WTC11 (cell line): ENCODE measurements at regions not wholly inside any gene's neighbourhood (a gene's known extent, or its start where the extent isn't known, plus 50 kb on each side); places are given as distances from the start of the nearest gene placed in this dataset.

ENCODE experiments used
- ATAC-seq: fragments of 200-7000 bp; cut with Tn5 transposase; 2 replicates; pipeline ENCODE4 v1.10.0; 2021; ENCODE audit warnings: mild to moderate bottlenecking, moderate library complexity
- CTCF ChIA-PET: fragments of 300-600 bp; sonication (Branson Sonifier 250); formaldehyde crosslinking; loops from one replicate; lab custom pipeline; 2021; ENCODE audit warnings: antibody characterized with exemption; lab: Charles Lee
- POLR2A ChIA-PET: fragments of 350-600 bp; sonication (Branson Sonifier 250); formaldehyde crosslinking; loops from one replicate; lab custom pipeline; 2021; ENCODE audit warnings: antibody characterized with exemption; lab: Charles Lee
- DNase-seq: peaks from one replicate; pipeline ENCODE4 v3.0.0; 2021; ENCODE audit warnings: low spot score
- H3K27ac Mint-ChIP-seq: 2 replicates; pipeline ENCODE4 v1.8.0; 2021; ENCODE audit warnings: mixed read lengths
- H3K27me3 Mint-ChIP-seq: 2 replicates; pipeline ENCODE4 v1.8.0; 2021; ENCODE audit warnings: low read depth, mild to moderate bottlenecking, moderate library complexity, mixed read lengths
- H3K36me3 Mint-ChIP-seq: 2 replicates; pipeline ENCODE4 v1.8.0; 2021; ENCODE audit warnings: mixed read lengths
- H3K4me1 Mint-ChIP-seq: 2 replicates; pipeline ENCODE4 v1.8.0; 2022; ENCODE audit warnings: mixed read lengths
- H3K4me3 Mint-ChIP-seq: 2 replicates; pipeline ENCODE4 v1.8.0; 2021; ENCODE audit warnings: mild to moderate bottlenecking, moderate library complexity, mixed read lengths
- H3K9me3 Mint-ChIP-seq: 2 replicates; pipeline ENCODE4 v1.8.0; 2021; ENCODE audit warnings: mixed read lengths
- CREB1 ChIP-seq: sonication (generic); formaldehyde crosslinking; IDR thresholded peaks from 2 replicates; pipeline ENCODE4 v1.8.0; 2023; ENCODE audit warnings: mild to moderate bottlenecking, missing genetic modification reagents
- E2F5 ChIP-seq: sonication (generic); formaldehyde crosslinking; IDR thresholded peaks from 2 replicates; pipeline ENCODE4 v1.8.1; 2022; ENCODE audit warnings: mild to moderate bottlenecking, moderate library complexity, missing genetic modification reagents
- GTF2I ChIP-seq: fragments of 250-450 bp; sonication (Bioruptor Pico); conservative IDR thresholded peaks from 2 replicates; pipeline ENCODE4 v1.4.0; 2021; ENCODE audit warnings: mild to moderate bottlenecking
- IRF2 ChIP-seq: sonication (generic); formaldehyde crosslinking; IDR thresholded peaks from 2 replicates; pipeline ENCODE4 v1.8.0; 2022; ENCODE audit warnings: low read depth, missing genetic modification reagents, borderline replicate concordance
- NFE2L1 ChIP-seq: sonication (generic); formaldehyde crosslinking; IDR thresholded peaks from 2 replicates; pipeline ENCODE4 v1.8.1; 2023; ENCODE audit warnings: missing genetic modification reagents
- RORB ChIP-seq: fragments of 250-450 bp; sonication (Bioruptor Pico); IDR thresholded peaks from 2 replicates; pipeline ENCODE4 v1.9.0; 2021; ENCODE audit warnings: mild to moderate bottlenecking
- SMAD3 ChIP-seq: sonication (generic); formaldehyde crosslinking; IDR thresholded peaks from 2 replicates; pipeline ENCODE4 v1.8.0; 2022; ENCODE audit warnings: missing genetic modification reagents, mild to moderate bottlenecking, borderline replicate concordance
- SP1 ChIP-seq: sonication (generic); formaldehyde crosslinking; conservative IDR thresholded peaks from 2 replicates; pipeline ENCODE4 v1.8.1; 2022; ENCODE audit warnings: missing genetic modification reagents
- TEAD1 ChIP-seq: sonication (generic); formaldehyde crosslinking; IDR thresholded peaks from 2 replicates; pipeline ENCODE4 v1.8.0; 2022; ENCODE audit warnings: mild to moderate bottlenecking, missing genetic modification reagents
- ZNF121 ChIP-seq: sonication (generic); formaldehyde crosslinking; IDR thresholded peaks from 2 replicates; pipeline ENCODE4 v1.8.0; 2023; ENCODE audit warnings: missing genetic modification reagents
- TF ChIP-seq, protein P1 (sequence below): sonication (generic); formaldehyde crosslinking; IDR thresholded peaks from 2 replicates; pipeline ENCODE4 v1.8.0; 2022; ENCODE audit warnings: mild to moderate bottlenecking, missing genetic modification reagents
- TF ChIP-seq, protein P2 (sequence below): fragments of 250-450 bp; sonication (Bioruptor Pico); IDR thresholded peaks from 2 replicates; pipeline ENCODE4 v1.8.0; 2021; ENCODE audit warnings: mild to moderate bottlenecking
- TF ChIP-seq, protein P3 (sequence below): fragments of 250-450 bp; sonication (Bioruptor Pico); IDR thresholded peaks from 2 replicates; pipeline ENCODE4 v1.9.0; 2021; ENCODE audit warnings: mild to moderate bottlenecking, borderline replicate concordance
- TF ChIP-seq, protein P4 (sequence below): sonication (generic); formaldehyde crosslinking; IDR thresholded peaks from 2 replicates; pipeline ENCODE4 v1.8.1; 2022; ENCODE audit warnings: mild to moderate bottlenecking, missing genetic modification reagents, moderate library complexity, borderline replicate concordance

DNA sequence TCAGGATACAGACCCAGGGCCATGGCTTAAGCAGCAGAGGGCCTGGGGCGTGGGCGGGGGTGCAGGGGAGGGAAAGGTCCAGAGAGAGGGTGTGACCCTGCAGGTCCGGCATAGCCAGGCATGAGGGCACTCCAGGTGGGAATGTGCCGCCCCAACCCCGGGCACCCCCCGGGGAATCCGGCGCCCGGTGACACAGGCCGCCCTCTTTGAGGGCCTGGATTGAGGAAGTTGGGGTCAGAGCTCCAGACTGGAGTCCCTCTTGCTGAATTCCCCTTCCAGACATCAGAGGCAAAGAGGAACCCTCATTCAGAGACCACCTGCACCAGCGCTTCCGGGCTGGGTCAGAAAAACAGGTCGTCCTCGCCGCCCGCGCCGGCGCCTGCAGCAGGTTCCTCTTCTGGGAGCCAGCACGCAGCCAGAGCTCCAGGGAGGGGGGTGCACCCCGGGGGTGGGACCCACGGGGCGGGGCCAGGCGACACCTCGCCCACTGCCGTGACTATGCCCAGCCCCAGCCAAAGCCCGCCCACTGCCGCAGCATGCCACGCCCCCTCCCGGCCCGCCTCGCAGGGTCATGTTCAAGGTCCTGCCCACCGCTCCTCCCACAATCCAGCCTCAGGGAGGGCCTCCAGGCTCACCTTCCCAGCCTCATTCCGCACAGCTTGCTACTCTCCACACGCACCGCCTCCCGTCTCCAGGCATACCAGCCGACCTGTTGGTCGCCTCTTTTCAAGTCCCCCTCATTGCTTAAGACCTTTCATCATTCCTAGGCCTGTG is 98.3 kb upstream of the ID2 start:
- DNase-seq (peak; percentile 99), ATAC-seq (peak; percentile 94)
- H3K27me3 Mint-ChIP-seq, result no peaks in the 10 kb centered on the region; the same call in none of the 2 replicates
- no peaks in the 10 kb centered on the region for H3K9me3 Mint-ChIP-seq
- H3K4me1 Mint-ChIP-seq, result peaks cover 53% of the 10 kb centered on the region
- H3K27ac Mint-ChIP-seq, result peak overlapping the region; percentile 86
- ChIA-PET CTCF (interaction anchor here (0.7 to 2.5 kb wide), 6 partner anchors 10 to 299 kb away, joined by 3 to 10 read pairs (median 4); no protein-coding TSS in a partner anchor), POLR2A (interaction anchor here (0.9 to 1.5 kb wide), 7 partner anchors 10 to 101 kb away, joined by 3 to 7 read pairs (median 5); partner anchors contain the start of gene ID2)
- TF ChIP-seq TEAD1, result 0 out of 2 replicates have a peak, but pooled peaks have one; percentile 17
- TF ChIP-seq, protein P1, sequence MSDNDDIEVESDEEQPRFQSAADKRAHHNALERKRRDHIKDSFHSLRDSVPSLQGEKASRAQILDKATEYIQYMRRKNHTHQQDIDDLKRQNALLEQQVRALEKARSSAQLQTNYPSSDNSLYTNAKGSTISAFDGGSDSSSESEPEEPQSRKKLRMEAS (CRISPR knock-in tag), result peak; percentile 52; the same call in 1 of the 2 replicates
- no peak for TF ChIP-seq RORB (CRISPR knock-in tag)
- TF ChIP-seq, protein P2, sequence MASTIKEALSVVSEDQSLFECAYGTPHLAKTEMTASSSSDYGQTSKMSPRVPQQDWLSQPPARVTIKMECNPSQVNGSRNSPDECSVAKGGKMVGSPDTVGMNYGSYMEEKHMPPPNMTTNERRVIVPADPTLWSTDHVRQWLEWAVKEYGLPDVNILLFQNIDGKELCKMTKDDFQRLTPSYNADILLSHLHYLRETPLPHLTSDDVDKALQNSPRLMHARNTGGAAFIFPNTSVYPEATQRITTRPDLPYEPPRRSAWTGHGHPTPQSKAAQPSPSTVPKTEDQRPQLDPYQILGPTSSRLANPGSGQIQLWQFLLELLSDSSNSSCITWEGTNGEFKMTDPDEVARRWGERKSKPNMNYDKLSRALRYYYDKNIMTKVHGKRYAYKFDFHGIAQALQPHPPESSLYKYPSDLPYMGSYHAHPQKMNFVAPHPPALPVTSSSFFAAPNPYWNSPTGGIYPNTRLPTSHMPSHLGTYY (CRISPR knock-in tag), result no peak
- TF ChIP-seq E2F5, result no peak
- TF ChIP-seq, protein P3, sequence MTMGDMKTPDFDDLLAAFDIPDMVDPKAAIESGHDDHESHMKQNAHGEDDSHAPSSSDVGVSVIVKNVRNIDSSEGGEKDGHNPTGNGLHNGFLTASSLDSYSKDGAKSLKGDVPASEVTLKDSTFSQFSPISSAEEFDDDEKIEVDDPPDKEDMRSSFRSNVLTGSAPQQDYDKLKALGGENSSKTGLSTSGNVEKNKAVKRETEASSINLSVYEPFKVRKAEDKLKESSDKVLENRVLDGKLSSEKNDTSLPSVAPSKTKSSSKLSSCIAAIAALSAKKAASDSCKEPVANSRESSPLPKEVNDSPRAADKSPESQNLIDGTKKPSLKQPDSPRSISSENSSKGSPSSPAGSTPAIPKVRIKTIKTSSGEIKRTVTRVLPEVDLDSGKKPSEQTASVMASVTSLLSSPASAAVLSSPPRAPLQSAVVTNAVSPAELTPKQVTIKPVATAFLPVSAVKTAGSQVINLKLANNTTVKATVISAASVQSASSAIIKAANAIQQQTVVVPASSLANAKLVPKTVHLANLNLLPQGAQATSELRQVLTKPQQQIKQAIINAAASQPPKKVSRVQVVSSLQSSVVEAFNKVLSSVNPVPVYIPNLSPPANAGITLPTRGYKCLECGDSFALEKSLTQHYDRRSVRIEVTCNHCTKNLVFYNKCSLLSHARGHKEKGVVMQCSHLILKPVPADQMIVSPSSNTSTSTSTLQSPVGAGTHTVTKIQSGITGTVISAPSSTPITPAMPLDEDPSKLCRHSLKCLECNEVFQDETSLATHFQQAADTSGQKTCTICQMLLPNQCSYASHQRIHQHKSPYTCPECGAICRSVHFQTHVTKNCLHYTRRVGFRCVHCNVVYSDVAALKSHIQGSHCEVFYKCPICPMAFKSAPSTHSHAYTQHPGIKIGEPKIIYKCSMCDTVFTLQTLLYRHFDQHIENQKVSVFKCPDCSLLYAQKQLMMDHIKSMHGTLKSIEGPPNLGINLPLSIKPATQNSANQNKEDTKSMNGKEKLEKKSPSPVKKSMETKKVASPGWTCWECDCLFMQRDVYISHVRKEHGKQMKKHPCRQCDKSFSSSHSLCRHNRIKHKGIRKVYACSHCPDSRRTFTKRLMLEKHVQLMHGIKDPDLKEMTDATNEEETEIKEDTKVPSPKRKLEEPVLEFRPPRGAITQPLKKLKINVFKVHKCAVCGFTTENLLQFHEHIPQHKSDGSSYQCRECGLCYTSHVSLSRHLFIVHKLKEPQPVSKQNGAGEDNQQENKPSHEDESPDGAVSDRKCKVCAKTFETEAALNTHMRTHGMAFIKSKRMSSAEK (CRISPR knock-in tag), result no peak
- TF ChIP-seq SP1 (CRISPR knock-in tag), result peak; percentile 75
- peak overlapping the region; percentile 50 for H3K4me3 Mint-ChIP-seq
- no peaks in the 10 kb centered on the region for H3K36me3 Mint-ChIP-seq

DNA sequence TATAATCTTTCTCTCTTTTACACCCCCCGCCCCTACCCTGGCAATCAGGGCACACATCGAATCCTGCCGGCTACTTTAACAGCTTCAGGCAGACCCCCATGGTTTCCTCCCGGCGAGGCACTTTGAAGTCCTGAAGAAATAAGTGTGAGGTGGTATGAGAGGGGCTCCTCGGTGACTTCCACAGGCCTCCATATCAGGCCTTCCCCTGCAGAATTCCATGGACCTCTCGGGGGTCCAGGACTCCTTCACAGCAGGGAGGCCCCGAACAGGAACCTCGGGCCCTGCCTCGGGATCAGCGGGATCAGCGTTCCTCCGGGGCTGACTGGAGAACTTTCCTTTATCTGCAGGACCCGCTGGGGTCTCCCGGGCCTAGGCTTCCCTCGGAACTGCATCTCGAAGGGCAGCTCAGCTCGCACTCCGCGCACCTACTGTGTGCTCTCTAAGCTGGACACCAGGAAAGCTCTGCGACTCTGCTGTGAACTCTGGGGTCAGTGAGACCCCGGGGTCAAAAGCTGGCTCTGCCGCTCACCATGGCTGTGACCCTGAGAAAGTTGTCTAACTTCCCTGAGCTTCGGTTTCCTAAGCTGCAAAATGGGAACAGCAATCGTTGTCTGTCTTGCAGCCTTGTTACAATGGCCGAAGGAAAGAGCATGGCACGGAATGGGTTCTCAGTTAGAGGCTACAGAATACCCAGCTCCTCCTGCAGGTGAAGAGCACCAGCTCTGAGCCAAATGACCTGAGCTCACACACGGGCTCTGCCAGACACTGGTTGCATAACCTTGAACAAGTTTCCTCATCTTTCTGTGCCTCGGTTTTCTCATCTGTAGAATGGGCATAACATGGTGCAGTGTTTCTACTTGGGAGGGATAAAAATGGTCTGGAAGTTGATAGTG is 97.4 kb upstream of the ID2 start:
- H3K27me3 Mint-ChIP-seq, result no peaks in the 10 kb centered on the region; the same call in none of the 2 replicates
- POLR2A ChIA-PET, result interaction anchor here (1.0 to 1.4 kb wide), 4 partner anchors 54 to 100 kb away, joined by 3 to 7 read pairs (median 5); partner anchors contain the start of gene ID2
- TF ChIP-seq NFE2L1 (no peak), IRF2 (CRISPR knock-in tag) (no peak), GTF2I (CRISPR knock-in tag) (0 out of 2 replicates have a peak, but pooled peaks have one; percentile 79), E2F5 (no peak), CREB1 (CRISPR knock-in tag) (no peak), TEAD1 (0 out of 2 replicates have a peak, but pooled peaks have one; percentile 4), SMAD3 (CRISPR knock-in tag) (no peak), ZNF121 (CRISPR knock-in tag) (no peak)
- TF ChIP-seq, protein P4, sequence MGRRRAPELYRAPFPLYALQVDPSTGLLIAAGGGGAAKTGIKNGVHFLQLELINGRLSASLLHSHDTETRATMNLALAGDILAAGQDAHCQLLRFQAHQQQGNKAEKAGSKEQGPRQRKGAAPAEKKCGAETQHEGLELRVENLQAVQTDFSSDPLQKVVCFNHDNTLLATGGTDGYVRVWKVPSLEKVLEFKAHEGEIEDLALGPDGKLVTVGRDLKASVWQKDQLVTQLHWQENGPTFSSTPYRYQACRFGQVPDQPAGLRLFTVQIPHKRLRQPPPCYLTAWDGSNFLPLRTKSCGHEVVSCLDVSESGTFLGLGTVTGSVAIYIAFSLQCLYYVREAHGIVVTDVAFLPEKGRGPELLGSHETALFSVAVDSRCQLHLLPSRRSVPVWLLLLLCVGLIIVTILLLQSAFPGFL (CRISPR knock-in tag), result no peak
- TF ChIP-seq, all 79 proteins: peak for 2
- peaks cover 50% of the 10 kb centered on the region for H3K4me1 Mint-ChIP-seq
- CTCF ChIA-PET, result interaction anchor here (0.9 to 2.5 kb wide), 7 partner anchors 11 to 299 kb away, joined by 3 to 10 read pairs (median 4); no protein-coding TSS in a partner anchor
- DNase-seq (no peak), ATAC-seq (no peak)
- no peaks in the 10 kb centered on the region for H3K36me3 Mint-ChIP-seq
- H3K9me3 Mint-ChIP-seq, result no peaks in the 10 kb centered on the region
- peak overlapping the region; percentile 86 for H3K27ac Mint-ChIP-seq
- H3K4me3 Mint-ChIP-seq, result peak overlapping the region; percentile 50
